ENCODE measurements at regions not wholly inside any gene's neighbourhood (a gene's known extent, or its start where the extent isn't known, plus 50 kb on each side); places are given as distances from the start of the nearest gene placed in this dataset.
"Not testable (repeated sequence)": the region's sequence is repeated elsewhere in the genome, so short reads cannot be mapped to it uniquely, and the experiment has no call there.

DNA sequence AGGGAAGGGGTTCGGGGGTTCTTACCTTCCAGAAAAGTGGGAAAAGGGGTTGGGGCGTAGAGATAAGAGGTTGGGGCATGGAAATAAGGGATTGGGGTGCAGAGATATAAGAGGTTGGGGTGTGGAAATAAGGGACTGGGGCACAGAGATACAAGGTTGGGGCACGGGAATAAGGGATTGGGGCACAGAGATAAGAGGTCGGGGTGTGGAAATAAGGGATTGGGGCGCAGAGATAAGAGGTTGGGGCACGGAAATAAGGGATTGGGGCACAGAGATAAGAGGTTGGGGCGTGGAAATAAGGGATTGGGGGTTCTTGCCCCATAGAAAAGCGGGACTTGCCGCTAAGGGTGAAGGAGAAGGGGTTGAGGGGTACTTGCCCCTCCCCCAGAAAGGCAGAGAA is 183.9 kb downstream of the CD83 start:
- H3K4me1 ChIP-seq; intact Hi-C loops (cut with DNase I); H3K4me3 ChIP-seq; H3K9me3 ChIP-seq; DNase-seq; H3K27ac ChIP-seq; H3K27me3 ChIP-seq; H3K36me3 ChIP-seq: not testable (repeated sequence)
- WGBS, 2 donors: 85 to 92% methylated on average over 9 of the region's 9 CpGs

DNA sequence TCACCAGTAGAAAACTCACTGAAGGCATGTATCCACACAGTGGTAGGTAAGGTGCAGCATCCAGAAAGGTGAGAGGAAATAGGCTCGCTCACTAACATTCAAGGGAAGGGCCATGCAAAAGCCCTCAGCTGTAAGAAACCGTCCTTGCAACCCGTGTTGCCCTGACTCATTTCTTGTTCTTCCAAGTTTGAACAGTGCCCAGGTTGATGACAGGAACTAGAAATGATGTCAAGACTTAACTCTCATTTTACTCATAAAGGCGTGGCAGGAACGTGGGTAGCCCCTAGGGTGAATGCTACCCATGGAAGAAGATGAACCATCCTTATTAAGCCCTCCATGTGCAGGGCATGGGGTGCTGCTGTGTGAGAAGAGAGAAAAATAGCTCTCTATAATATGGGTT is 187.6 kb downstream of the CD83 start:
- DNase-seq: no peak
- H3K4me1 ChIP-seq: no peaks in the 10 kb centered on the region
- no peaks in the 10 kb centered on the region for H3K36me3 ChIP-seq
- no peak overlapping the region for H3K27ac ChIP-seq
- H3K27me3 ChIP-seq: no peaks in the 10 kb centered on the region
- 74 to 83% methylated on average over 5 of the region's 5 CpGs for WGBS, 2 donors
- intact Hi-C loops (cut with DNase I): no loop called here
- TF ChIP-seq EP300 (IDR thresholded peaks at IDR 0.05) (no peak), POLR2AphosphoS5 (IDR thresholded peaks at IDR 0.05) (no peak), POLR2A (IDR thresholded peaks at IDR 0.05) (no peak)
- no peak overlapping the region for H3K4me3 ChIP-seq
- H3K9me3 ChIP-seq: peaks cover 0 to 3% (median 0%) of the 10 kb centered on the region in 4 donors

DNA sequence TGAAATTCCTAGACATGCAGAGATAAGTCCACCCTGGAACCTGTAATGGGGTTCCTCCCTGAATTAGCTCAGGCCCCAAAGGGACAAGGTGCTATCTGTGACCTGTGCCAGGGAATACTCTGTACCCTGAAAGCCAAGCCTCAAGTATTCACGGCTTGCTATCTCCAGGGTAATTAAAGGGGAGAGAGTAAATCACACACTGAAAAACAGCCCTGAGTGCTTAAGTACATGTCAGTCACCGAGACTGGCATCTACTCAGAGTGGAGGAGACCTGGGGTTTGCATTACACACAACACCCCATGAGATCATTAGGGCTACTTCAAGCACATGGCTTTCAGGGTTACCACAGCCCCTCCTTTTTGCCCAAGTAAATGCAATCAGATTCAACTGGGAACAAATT is 188.1 kb downstream of the CD83 start:
- H3K9me3 ChIP-seq: peaks cover 0 to 3% (median 0%) of the 10 kb centered on the region in 4 donors
- 58 to 92% methylated on average over 2 of the region's 2 CpGs for WGBS, 2 donors
- no peaks in the 10 kb centered on the region for H3K27me3 ChIP-seq
- DNase-seq: no peak
- no peaks in the 10 kb centered on the region for H3K4me1 ChIP-seq
- intact Hi-C loops (cut with DNase I): no loop called here
- H3K27ac ChIP-seq: no peak overlapping the region
- TF ChIP-seq, protein P1, sequence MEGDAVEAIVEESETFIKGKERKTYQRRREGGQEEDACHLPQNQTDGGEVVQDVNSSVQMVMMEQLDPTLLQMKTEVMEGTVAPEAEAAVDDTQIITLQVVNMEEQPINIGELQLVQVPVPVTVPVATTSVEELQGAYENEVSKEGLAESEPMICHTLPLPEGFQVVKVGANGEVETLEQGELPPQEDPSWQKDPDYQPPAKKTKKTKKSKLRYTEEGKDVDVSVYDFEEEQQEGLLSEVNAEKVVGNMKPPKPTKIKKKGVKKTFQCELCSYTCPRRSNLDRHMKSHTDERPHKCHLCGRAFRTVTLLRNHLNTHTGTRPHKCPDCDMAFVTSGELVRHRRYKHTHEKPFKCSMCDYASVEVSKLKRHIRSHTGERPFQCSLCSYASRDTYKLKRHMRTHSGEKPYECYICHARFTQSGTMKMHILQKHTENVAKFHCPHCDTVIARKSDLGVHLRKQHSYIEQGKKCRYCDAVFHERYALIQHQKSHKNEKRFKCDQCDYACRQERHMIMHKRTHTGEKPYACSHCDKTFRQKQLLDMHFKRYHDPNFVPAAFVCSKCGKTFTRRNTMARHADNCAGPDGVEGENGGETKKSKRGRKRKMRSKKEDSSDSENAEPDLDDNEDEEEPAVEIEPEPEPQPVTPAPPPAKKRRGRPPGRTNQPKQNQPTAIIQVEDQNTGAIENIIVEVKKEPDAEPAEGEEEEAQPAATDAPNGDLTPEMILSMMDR (IDR thresholded peaks at IDR 0.05): no peak
- TF ChIP-seq POLR2AphosphoS5 (IDR thresholded peaks at IDR 0.05) (no peak), EP300 (IDR thresholded peaks at IDR 0.05) (no peak), POLR2A (IDR thresholded peaks at IDR 0.05) (no peak)
- no peak overlapping the region for H3K4me3 ChIP-seq
- H3K36me3 ChIP-seq: no peaks in the 10 kb centered on the region

DNA sequence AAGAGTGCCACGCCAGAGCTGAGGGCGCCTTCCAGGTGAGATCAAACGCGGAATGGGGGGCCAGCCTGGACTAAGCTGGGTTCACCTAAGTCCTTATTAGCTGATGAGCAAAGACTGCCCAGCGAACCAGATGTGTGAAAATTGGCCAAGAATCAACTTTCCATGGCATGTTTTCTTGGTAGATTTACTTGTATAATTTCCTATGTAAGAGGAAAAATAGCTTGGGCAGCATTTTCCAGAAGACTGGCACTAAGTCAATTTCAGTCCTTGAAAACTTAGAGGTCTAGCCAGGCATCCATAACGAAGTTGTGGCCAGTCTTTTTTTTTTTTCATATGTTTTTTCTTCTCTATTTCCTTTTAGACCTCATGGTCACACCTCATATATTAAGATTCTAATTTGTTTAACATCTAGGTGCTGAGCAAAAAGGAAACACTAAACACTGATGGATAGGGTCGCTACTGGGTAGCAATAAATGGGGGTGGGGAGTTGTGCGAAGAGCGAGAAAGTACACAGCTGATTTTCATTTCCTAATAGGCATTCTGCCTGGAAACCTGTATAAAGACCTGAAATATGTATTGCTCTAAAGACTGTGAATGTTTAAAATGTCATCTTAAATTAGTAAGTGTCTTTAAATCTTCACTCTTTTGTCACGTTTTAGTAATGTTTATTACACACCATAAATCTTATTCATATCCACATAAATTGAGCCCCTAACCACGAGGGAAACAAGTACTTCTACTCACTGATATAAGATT is 188.8 kb downstream of the CD83 start:
- no peaks in the 10 kb centered on the region for H3K36me3 ChIP-seq
- intact Hi-C loops (cut with DNase I): no loop called here
- DNase-seq: no peak
- H3K9me3 ChIP-seq: peaks cover 0 to 3% (median 0%) of the 10 kb centered on the region in 4 donors
- H3K4me3 ChIP-seq: no peak overlapping the region
- TF ChIP-seq, protein P1 (IDR thresholded peaks at IDR 0.05): no peak
- no peaks in the 10 kb centered on the region for H3K27me3 ChIP-seq
- no peaks in the 10 kb centered on the region for H3K4me1 ChIP-seq
- H3K27ac ChIP-seq: no peak overlapping the region
- WGBS, 2 donors: 63 to 74% methylated on average over 11 of the region's 11 CpGs

- WGBS, 2 donors: 57 to 85% methylated on average over 4 of the region's 4 CpGs
- H3K9me3 ChIP-seq: no peaks in the 10 kb centered on the region
- no peak overlapping the region for H3K27ac ChIP-seq
- no peak for DNase-seq
- no peak overlapping the region for H3K4me3 ChIP-seq
- no peaks in the 10 kb centered on the region for H3K36me3 ChIP-seq
- H3K27me3 ChIP-seq: no peaks in the 10 kb centered on the region
- TF ChIP-seq POLR2A (IDR thresholded peaks at IDR 0.05): no peak
- TF ChIP-seq, protein P1 (IDR thresholded peaks at IDR 0.05): no peak
- no peak for TF ChIP-seq POLR2AphosphoS5 (IDR thresholded peaks at IDR 0.05)
- TF ChIP-seq EP300 (IDR thresholded peaks at IDR 0.05): no peak
- no peaks in the 10 kb centered on the region for H3K4me1 ChIP-seq
- intact Hi-C loops (cut with DNase I): no loop called here
Measured at GRCh38 chr6:14309516-14309915, 191.9 kb downstream of the CD83 start.

DNA sequence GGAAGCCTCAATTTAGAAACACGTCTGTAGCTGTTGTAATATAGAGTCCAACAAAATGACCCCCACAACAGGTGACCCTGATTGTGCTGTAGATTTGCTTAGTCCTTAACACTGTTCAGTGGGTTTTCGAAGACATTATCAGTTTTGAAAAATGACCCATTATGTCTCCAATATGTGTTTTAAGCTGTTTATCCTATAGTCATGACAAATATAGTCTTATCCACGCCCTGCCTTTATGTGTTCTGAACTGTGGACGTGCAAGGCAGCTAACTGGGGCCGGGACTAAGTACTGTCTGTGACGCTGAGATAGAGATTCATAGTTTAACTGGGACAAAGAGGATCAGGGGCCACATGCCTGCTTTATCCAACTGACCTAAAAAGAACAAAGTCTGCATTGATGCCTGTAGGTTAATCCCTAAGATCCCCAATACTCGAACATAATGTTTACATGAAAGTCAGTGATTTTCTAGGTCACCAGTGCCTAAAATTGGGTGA is 192.4 kb downstream of the CD83 start:
- intact Hi-C loops (cut with DNase I): no loop called here
- no peaks in the 10 kb centered on the region for H3K4me1 ChIP-seq
- no peak for DNase-seq
- TF ChIP-seq, protein P1 (IDR thresholded peaks at IDR 0.05): no peak
- TF ChIP-seq POLR2A (IDR thresholded peaks at IDR 0.05): no peak
- H3K9me3 ChIP-seq: no peaks in the 10 kb centered on the region
- H3K36me3 ChIP-seq: no peaks in the 10 kb centered on the region
- no peak overlapping the region for H3K27ac ChIP-seq
- H3K4me3 ChIP-seq: no peak overlapping the region
- H3K27me3 ChIP-seq: no peaks in the 10 kb centered on the region
- WGBS, 2 donors: 88 to 90% methylated on average over 7 of the region's 7 CpGs

Measured in sigmoid colon (tissue), 6 donors.